HepG2 (cell line): ENCODE measurements at regions not wholly inside any gene's neighbourhood (a gene's known extent, or its start where the extent isn't known, plus 50 kb on each side); places are given as distances from the start of the nearest gene placed in this dataset.

Experiments used
- CBX1 ChIP-seq: IDR thresholded peaks from one replicate; pipeline ENCODE4 v1.6.1; 2016; ENCODE audit warnings: antibody characterized with exemption, low read depth
- EP300 ChIP-seq, 3 experiments: sonication (generic) in 1 of 3; formaldehyde crosslinking in 1 of 3; IDR thresholded peaks; 2 replicates each; pipeline versions ENCODE4 v1.5.1 to v1.6.1; 2011 to 2020; ENCODE audit warnings: low read depth in 2 of 3, low read length in 2 of 3, borderline replicate concordance in 1 of 3, improper control_type of control experiment in 1 of 3, mild to moderate bottlenecking in 1 of 3, missing genetic modification reagents in 1 of 3, moderate library complexity in 1 of 3
- POLR2A ChIP-seq, 2 experiments: IDR thresholded peaks; 2 replicates each; pipeline ENCODE4 v1.6.1; 2011; ENCODE audit warnings: low read depth in 2 of 2, low read length in 2 of 2, mild to moderate bottlenecking in 1 of 2, moderate library complexity in 1 of 2; ENCODE audit not compliant: insufficient read depth in 1 of 2
- TF ChIP-seq, protein P1 (sequence below): sonication (generic); formaldehyde crosslinking; IDR thresholded peaks from 2 replicates; pipeline ENCODE4 v1.4.0; 2020; ENCODE audit warnings: missing genetic modification reagents
- TF ChIP-seq, protein P2 (sequence below): sonication (generic); formaldehyde crosslinking; IDR thresholded peaks from 2 replicates; pipeline ENCODE4 v1.5.0; 2020; ENCODE audit warnings: mild to moderate bottlenecking, missing genetic modification reagents, moderate library complexity

DNA sequence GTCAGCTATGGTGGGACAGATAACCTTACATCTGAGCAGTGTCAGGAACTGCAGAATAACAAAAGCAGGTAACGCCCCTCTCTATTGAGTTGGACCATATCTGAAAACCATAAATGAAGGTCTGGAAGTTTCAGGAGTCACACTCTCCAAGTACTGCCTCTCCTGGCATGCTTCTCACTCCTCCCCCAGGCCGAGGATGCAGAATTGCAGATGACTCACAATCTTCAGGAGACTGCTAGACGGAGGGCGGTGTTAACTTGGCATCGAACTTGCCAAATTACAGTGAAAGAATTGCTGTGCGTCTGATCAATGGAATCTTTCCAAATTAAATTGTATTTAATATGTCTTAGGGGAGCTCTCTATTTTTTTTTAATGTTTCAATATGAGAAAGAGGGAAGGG, 67.1 kb upstream of the TRIM2 start:
- TF ChIP-seq, protein P1, sequence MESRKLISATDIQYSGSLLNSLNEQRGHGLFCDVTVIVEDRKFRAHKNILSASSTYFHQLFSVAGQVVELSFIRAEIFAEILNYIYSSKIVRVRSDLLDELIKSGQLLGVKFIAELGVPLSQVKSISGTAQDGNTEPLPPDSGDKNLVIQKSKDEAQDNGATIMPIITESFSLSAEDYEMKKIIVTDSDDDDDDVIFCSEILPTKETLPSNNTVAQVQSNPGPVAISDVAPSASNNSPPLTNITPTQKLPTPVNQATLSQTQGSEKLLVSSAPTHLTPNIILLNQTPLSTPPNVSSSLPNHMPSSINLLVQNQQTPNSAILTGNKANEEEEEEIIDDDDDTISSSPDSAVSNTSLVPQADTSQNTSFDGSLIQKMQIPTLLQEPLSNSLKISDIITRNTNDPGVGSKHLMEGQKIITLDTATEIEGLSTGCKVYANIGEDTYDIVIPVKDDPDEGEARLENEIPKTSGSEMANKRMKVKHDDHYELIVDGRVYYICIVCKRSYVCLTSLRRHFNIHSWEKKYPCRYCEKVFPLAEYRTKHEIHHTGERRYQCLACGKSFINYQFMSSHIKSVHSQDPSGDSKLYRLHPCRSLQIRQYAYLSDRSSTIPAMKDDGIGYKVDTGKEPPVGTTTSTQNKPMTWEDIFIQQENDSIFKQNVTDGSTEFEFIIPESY (CRISPR knock-in tag): no peak
- no peak for TF ChIP-seq POLR2A (IDR thresholded peaks at IDR 0.05; ENCODE audit: insufficient read depth in 1 of 2, low read depth in 2 of 2, low read length in 2 of 2)
- TF ChIP-seq, protein P2, sequence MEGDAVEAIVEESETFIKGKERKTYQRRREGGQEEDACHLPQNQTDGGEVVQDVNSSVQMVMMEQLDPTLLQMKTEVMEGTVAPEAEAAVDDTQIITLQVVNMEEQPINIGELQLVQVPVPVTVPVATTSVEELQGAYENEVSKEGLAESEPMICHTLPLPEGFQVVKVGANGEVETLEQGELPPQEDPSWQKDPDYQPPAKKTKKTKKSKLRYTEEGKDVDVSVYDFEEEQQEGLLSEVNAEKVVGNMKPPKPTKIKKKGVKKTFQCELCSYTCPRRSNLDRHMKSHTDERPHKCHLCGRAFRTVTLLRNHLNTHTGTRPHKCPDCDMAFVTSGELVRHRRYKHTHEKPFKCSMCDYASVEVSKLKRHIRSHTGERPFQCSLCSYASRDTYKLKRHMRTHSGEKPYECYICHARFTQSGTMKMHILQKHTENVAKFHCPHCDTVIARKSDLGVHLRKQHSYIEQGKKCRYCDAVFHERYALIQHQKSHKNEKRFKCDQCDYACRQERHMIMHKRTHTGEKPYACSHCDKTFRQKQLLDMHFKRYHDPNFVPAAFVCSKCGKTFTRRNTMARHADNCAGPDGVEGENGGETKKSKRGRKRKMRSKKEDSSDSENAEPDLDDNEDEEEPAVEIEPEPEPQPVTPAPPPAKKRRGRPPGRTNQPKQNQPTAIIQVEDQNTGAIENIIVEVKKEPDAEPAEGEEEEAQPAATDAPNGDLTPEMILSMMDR (CRISPR knock-in tag): no peak
- no peak for TF ChIP-seq EP300 (IDR thresholded peaks at IDR 0.05; ENCODE audit: low read depth in 2 of 2, low read length in 2 of 2)
- TF ChIP-seq EP300 (CRISPR knock-in tag; IDR thresholded peaks at IDR 0.05; ENCODE audit: borderline replicate concordance): no peak
- TF ChIP-seq CBX1: no peak
